ENCODE measurements at regions not wholly inside any gene's neighbourhood (a gene's known extent, or its start where the extent isn't known, plus 50 kb on each side); places are given as distances from the start of the nearest gene placed in this dataset.
"Not testable (repeated sequence)": the region's sequence is repeated elsewhere in the genome, so short reads cannot be mapped to it uniquely, and the experiment has no call there.

GRCh38 chr5:110268283-110268682 lies 458.2 kb downstream of the TMEM232 start:
- TF ChIP-seq CTCF (conservative IDR thresholded peaks at IDR 0.05; ENCODE audit: low read depth, low read length) = no peak
- peaks cover 45% of the 10 kb centered on the region for H3K4me1 ChIP-seq (ENCODE audit: low read depth, poor library complexity, severe bottlenecking)
- peak overlapping the region; percentile 54 for H3K27ac ChIP-seq
- no peaks in the 10 kb centered on the region for H4K20me1 ChIP-seq (ENCODE audit: insufficient read depth)
- H3K27me3 ChIP-seq (ENCODE audit: insufficient read depth, low read depth) = no peaks in the 10 kb centered on the region
- H3K4me2 ChIP-seq = peak overlapping the region; percentile 10; the same call in 1 of the 2 replicates
- no peaks in the 10 kb centered on the region for H3K36me3 ChIP-seq (ENCODE audit: insufficient read depth)
- peak overlapping the region; percentile 18; the same call in 1 of the 2 replicates for H2AFZ ChIP-seq (ENCODE audit: low read depth)
- no peak overlapping the region for H3K9ac ChIP-seq
- H3K79me2 ChIP-seq (ENCODE audit: insufficient read depth, low read depth) = no peaks in the 10 kb centered on the region
- H3K4me3 ChIP-seq (IDR thresholded peaks at IDR 0.05; ENCODE audit: insufficient read depth, low read depth, low read length) = no peak overlapping the region

- Histone ChIP-seq H3K79me2 (ENCODE audit: insufficient read depth, low read depth) (no peaks in the 10 kb centered on the region), H2AFZ (ENCODE audit: low read depth) (peak overlapping the region; percentile 18; the same call in 1 of the 2 replicates), H3K36me3 (ENCODE audit: insufficient read depth) (no peaks in the 10 kb centered on the region), H3K9ac (no peak overlapping the region), H3K4me2 (peak overlapping the region; percentile 10; the same call in 1 of the 2 replicates), H4K20me1 (ENCODE audit: insufficient read depth) (no peaks in the 10 kb centered on the region), H3K27me3 (ENCODE audit: insufficient read depth, low read depth) (no peaks in the 10 kb centered on the region), H3K27ac (peak overlapping the region; percentile 54; the same call in 1 of the 2 replicates), H3K4me3 (IDR thresholded peaks at IDR 0.05; ENCODE audit: insufficient read depth, low read depth, low read length) (no peak overlapping the region), H3K4me1 (ENCODE audit: low read depth, poor library complexity, severe bottlenecking) (peaks cover 45% of the 10 kb centered on the region)
- no peak for TF ChIP-seq CTCF (conservative IDR thresholded peaks at IDR 0.05; ENCODE audit: low read depth, low read length)
Observed at GRCh38 chr5:110268985-110269384, 457.5 kb downstream of the TMEM232 start.

GRCh38 chr5:110269478-110270142 lies 456.9 kb downstream of the TMEM232 start:
- H3K27me3 ChIP-seq (ENCODE audit: insufficient read depth, low read depth) = no peaks in the 10 kb centered on the region
- H3K4me2 ChIP-seq = peak overlapping the region; percentile 10; the same call in 1 of the 2 replicates
- H4K20me1 ChIP-seq (ENCODE audit: insufficient read depth) = no peaks in the 10 kb centered on the region
- H3K4me1 ChIP-seq (ENCODE audit: low read depth, poor library complexity, severe bottlenecking) = peaks cover 45% of the 10 kb centered on the region
- no peaks in the 10 kb centered on the region for H3K36me3 ChIP-seq (ENCODE audit: insufficient read depth)
- no peak for TF ChIP-seq CTCF (conservative IDR thresholded peaks at IDR 0.05; ENCODE audit: low read depth, low read length)
- no peak overlapping the region for H3K4me3 ChIP-seq (IDR thresholded peaks at IDR 0.05; ENCODE audit: insufficient read depth, low read depth, low read length)
- H3K27ac ChIP-seq = peak overlapping the region; percentile 54; the same call in 1 of the 2 replicates
- H3K9ac ChIP-seq = no peak overlapping the region
- H3K79me2 ChIP-seq (ENCODE audit: insufficient read depth, low read depth) = no peaks in the 10 kb centered on the region
- H2AFZ ChIP-seq (ENCODE audit: low read depth) = no peak overlapping the region

- Histone ChIP-seq H3K27ac (no peak overlapping the region), H3K4me1 (ENCODE audit: low read depth, poor library complexity, severe bottlenecking) (peaks cover 11% of the 10 kb centered on the region), H3K36me3 (ENCODE audit: insufficient read depth) (no peaks in the 10 kb centered on the region), H3K4me2 (no peak overlapping the region), H2AFZ (ENCODE audit: low read depth) (no peak overlapping the region), H4K20me1 (ENCODE audit: insufficient read depth) (no peaks in the 10 kb centered on the region), H3K79me2 (ENCODE audit: insufficient read depth, low read depth) (no peaks in the 10 kb centered on the region), H3K4me3 (IDR thresholded peaks at IDR 0.05; ENCODE audit: insufficient read depth, low read depth, low read length) (no peak overlapping the region), H3K9ac (no peak overlapping the region), H3K27me3 (ENCODE audit: insufficient read depth, low read depth) (no peaks in the 10 kb centered on the region)
- no peak for TF ChIP-seq CTCF (conservative IDR thresholded peaks at IDR 0.05; ENCODE audit: low read depth, low read length)
Observed at GRCh38 chr5:110275878-110276277, 450.6 kb downstream of the TMEM232 start.

GRCh38 chr5:110278449-110278848 lies 448.0 kb downstream of the TMEM232 start:
- H3K27me3 ChIP-seq (ENCODE audit: insufficient read depth, low read depth); H3K36me3 ChIP-seq (ENCODE audit: insufficient read depth); H3K4me3 ChIP-seq (IDR thresholded peaks at IDR 0.05; ENCODE audit: insufficient read depth, low read depth, low read length); H3K4me2 ChIP-seq; H3K79me2 ChIP-seq (ENCODE audit: insufficient read depth, low read depth); H4K20me1 ChIP-seq (ENCODE audit: insufficient read depth); H3K27ac ChIP-seq; H2AFZ ChIP-seq (ENCODE audit: low read depth); H3K9ac ChIP-seq; H3K4me1 ChIP-seq (ENCODE audit: low read depth, poor library complexity, severe bottlenecking): not testable (repeated sequence)

- H3K27ac ChIP-seq; H3K36me3 ChIP-seq (ENCODE audit: insufficient read depth); H3K9ac ChIP-seq; H3K27me3 ChIP-seq (ENCODE audit: insufficient read depth, low read depth); H3K4me2 ChIP-seq; H4K20me1 ChIP-seq (ENCODE audit: insufficient read depth); H3K4me3 ChIP-seq (IDR thresholded peaks at IDR 0.05; ENCODE audit: insufficient read depth, low read depth, low read length); H3K79me2 ChIP-seq (ENCODE audit: insufficient read depth, low read depth); H2AFZ ChIP-seq (ENCODE audit: low read depth): not testable (repeated sequence)
- H3K4me1 ChIP-seq (ENCODE audit: low read depth, poor library complexity, severe bottlenecking) = peaks cover 15% of the 10 kb centered on the region
Observed at GRCh38 chr5:110284121-110284520, 442.4 kb downstream of the TMEM232 start.

Measured in KMS-11 (cell line).